Right renal cortex interstitium (tissue), 3 donors: ENCODE measurements at regions not wholly inside any gene's neighbourhood (a gene's known extent, or its start where the extent isn't known, plus 50 kb on each side); places are given as distances from the start of the nearest gene placed in this dataset.

Experiments used
- DNase-seq, 3 donors: peaks; one replicate each; pipeline ENCODE4 v3.0.0-alpha.2; 2013; ENCODE audit warnings: low read depth in 3 of 3, low spot score in 2 of 3

- no peak for DNase-seq
These were observed 106.5 kb upstream of the FRY start for GRCh38 chr13:31925079-31925478.

GRCh38 chr13:31927219-31927653 lies 104.3 kb upstream of the FRY start:
- no peak for DNase-seq

GRCh38 chr13:31929031-31929770 lies 102.4 kb upstream of the FRY start:
- no peak for DNase-seq

- DNase-seq = no peak
These were observed 101.1 kb upstream of the FRY start for GRCh38 chr13:31930490-31930889.

- no peak for DNase-seq
These were observed 100.6 kb upstream of the FRY start for GRCh38 chr13:31930901-31931522.

GRCh38 chr13:31937436-31937835 lies 94.1 kb upstream of the FRY start:
- DNase-seq = no peak

- no peak for DNase-seq
These were observed 91.5 kb upstream of the FRY start for GRCh38 chr13:31940076-31940475.

GRCh38 chr13:31943591-31943990 lies 88.0 kb upstream of the FRY start:
- no peak for DNase-seq

GRCh38 chr13:31944262-31945160 lies 87.1 kb upstream of the FRY start:
- no peak for DNase-seq

GRCh38 chr13:31945202-31945961 lies 86.2 kb upstream of the FRY start:
- DNase-seq = peak in 1 of 3 donors; percentile 39

GRCh38 chr13:31946091-31946770 lies 85.3 kb upstream of the FRY start:
- DNase-seq = no peak

GRCh38 chr13:31947105-31947504 lies 84.5 kb upstream of the FRY start:
- DNase-seq = no peak

- DNase-seq = no peak
These were observed 84.1 kb upstream of the FRY start for GRCh38 chr13:31947506-31947905.

GRCh38 chr13:31949486-31949885 lies 82.1 kb upstream of the FRY start:
- no peak for DNase-seq

- no peak for DNase-seq
These were observed 81.3 kb upstream of the FRY start for GRCh38 chr13:31950111-31950815.

- DNase-seq = no peak
These were observed 80.3 kb upstream of the FRY start for GRCh38 chr13:31951215-31951678.

- DNase-seq = no peak
These were observed 78.8 kb upstream of the FRY start for GRCh38 chr13:31952641-31953380.

- no peak for DNase-seq
These were observed 76.5 kb upstream of the FRY start for GRCh38 chr13:31955101-31955500.

GRCh38 chr13:31955741-31956140 lies 75.8 kb upstream of the FRY start:
- no peak for DNase-seq
